ENCODE measurements at regions not wholly inside any gene's neighbourhood (a gene's known extent, or its start where the extent isn't known, plus 50 kb on each side); places are given as distances from the start of the nearest gene placed in this dataset.

DNA sequence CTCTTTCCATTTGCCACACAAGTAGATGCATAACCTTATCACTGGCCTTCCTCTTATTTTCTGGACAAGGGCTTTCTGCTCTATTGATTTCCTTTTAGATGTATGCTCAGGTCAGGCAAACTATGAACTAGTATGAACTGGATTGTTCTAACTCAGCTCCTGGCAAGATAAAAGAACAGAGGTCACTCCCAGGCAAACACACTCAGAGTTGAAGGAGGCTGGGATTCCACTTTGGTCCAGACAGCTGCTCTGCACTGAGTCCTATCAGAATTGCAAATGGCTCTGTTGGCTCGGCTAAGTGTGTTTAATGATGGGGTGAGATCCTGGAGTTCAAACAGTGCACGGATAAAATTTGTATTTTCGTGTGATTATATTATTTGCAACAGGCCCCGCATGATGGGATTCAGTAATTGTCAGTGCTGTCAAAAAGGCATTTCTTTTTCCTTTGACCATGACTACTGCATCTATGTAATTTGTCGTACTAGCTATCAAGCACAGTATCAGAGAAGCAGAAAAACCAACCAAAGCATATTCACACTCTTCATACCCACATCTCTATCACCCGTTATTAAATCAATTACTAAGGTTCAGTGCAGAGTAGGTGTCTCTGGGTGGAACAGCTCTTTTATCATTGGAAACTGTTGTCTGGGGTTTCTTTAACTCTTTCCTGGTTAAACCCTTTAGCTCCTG lies 288.1 kb upstream of the PRKCQ start:
- TF ChIP-seq SRF (IDR thresholded peaks at IDR 0.05; ENCODE audit: low read depth, low read length) (no peak), SMC3 (IDR thresholded peaks at IDR 0.05; ENCODE audit: low read length) (no peak), ZBTB42 (CRISPR knock-in tag; IDR thresholded peaks at IDR 0.05) (no peak), KDM5A (IDR thresholded peaks at IDR 0.05; ENCODE audit: borderline replicate concordance, low read length) (no peak), POLR2A (IDR thresholded peaks at IDR 0.05; ENCODE audit: insufficient read depth in 1 of 2, low read depth in 2 of 2, low read length in 2 of 2) (no peak)
- TF ChIP-seq, protein P1, sequence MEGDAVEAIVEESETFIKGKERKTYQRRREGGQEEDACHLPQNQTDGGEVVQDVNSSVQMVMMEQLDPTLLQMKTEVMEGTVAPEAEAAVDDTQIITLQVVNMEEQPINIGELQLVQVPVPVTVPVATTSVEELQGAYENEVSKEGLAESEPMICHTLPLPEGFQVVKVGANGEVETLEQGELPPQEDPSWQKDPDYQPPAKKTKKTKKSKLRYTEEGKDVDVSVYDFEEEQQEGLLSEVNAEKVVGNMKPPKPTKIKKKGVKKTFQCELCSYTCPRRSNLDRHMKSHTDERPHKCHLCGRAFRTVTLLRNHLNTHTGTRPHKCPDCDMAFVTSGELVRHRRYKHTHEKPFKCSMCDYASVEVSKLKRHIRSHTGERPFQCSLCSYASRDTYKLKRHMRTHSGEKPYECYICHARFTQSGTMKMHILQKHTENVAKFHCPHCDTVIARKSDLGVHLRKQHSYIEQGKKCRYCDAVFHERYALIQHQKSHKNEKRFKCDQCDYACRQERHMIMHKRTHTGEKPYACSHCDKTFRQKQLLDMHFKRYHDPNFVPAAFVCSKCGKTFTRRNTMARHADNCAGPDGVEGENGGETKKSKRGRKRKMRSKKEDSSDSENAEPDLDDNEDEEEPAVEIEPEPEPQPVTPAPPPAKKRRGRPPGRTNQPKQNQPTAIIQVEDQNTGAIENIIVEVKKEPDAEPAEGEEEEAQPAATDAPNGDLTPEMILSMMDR (CRISPR knock-in tag; IDR thresholded peaks at IDR 0.05): no peak
